NCI-H2081 treated with DMSO at 0.1 percent for 48 hours (cell line): ENCODE measurements at regions not wholly inside any gene's neighbourhood (a gene's known extent, or its start where the extent isn't known, plus 50 kb on each side); places are given as distances from the start of the nearest gene placed in this dataset.
A peak's percentile ranks its signal among the peaks of the same experiment; 100 is the strongest.
"Not testable (repeated sequence)": the region's sequence is repeated elsewhere in the genome, so short reads cannot be mapped to it uniquely, and the experiment has no call there.

ENCODE experiments used
- DNase-seq: peaks from one replicate; lab custom pipeline; 2025; lab: John Stamatoyannopoulos, UW

GRCh38 chr1:166391279-166392066 is 224.7 kb upstream of the FAM78B start:
- no peak for DNase-seq

GRCh38 chr1:166395729-166396128 is 228.9 kb upstream of the FAM78B start:
- DNase-seq = no peak

- DNase-seq = not testable (repeated sequence)
Measured at GRCh38 chr1:166409253-166410082, 242.7 kb upstream of the FAM78B start.

GRCh38 chr1:166410083-166410385 is 243.2 kb upstream of the FAM78B start:
- DNase-seq = no peak

GRCh38 chr1:166416831-166417230 is 250.0 kb upstream of the FAM78B start:
- DNase-seq = not testable (repeated sequence)

- no peak for DNase-seq
Measured at GRCh38 chr1:166418344-166418933, 251.6 kb upstream of the FAM78B start.

GRCh38 chr1:166422586-166422985 is 255.8 kb upstream of the FAM78B start:
- not testable (repeated sequence) for DNase-seq

- no peak for DNase-seq
Measured at GRCh38 chr1:166432655-166433054, 265.9 kb upstream of the FAM78B start.

- peak; percentile 33 for DNase-seq
Measured at GRCh38 chr1:166433404-166434304, 266.9 kb upstream of the FAM78B start.

GRCh38 chr1:166457700-166458099 is 290.9 kb upstream of the FAM78B start:
- DNase-seq = no peak

GRCh38 chr1:166464333-166464732 is 297.5 kb upstream of the FAM78B start:
- DNase-seq = no peak

- no peak for DNase-seq
Measured at GRCh38 chr1:166470014-166470413, 303.2 kb upstream of the FAM78B start.

- DNase-seq = no peak
Measured at GRCh38 chr1:166470441-166470840, 303.6 kb upstream of the FAM78B start.

- DNase-seq = no peak
Measured at GRCh38 chr1:166471359-166471758, 304.6 kb upstream of the FAM78B start.

- DNase-seq = no peak
Measured at GRCh38 chr1:166479052-166479631, 312.3 kb upstream of the FAM78B start.

GRCh38 chr1:166484471-166484870 is 317.7 kb upstream of the FAM78B start:
- no peak for DNase-seq

GRCh38 chr1:166484871-166485270 is 318.1 kb upstream of the FAM78B start:
- no peak for DNase-seq

GRCh38 chr1:166485620-166486019 is 318.8 kb upstream of the FAM78B start:
- DNase-seq = no peak

- no peak for DNase-seq
Measured at GRCh38 chr1:166488327-166488726, 321.5 kb upstream of the FAM78B start.

GRCh38 chr1:166489356-166489669 is 322.5 kb upstream of the FAM78B start:
- DNase-seq = no peak

GRCh38 chr1:166489670-166490436 is 323.1 kb upstream of the FAM78B start:
- DNase-seq = no peak
